ENCODE measurements at regions not wholly inside any gene's neighbourhood (a gene's known extent, or its start where the extent isn't known, plus 50 kb on each side); places are given as distances from the start of the nearest gene placed in this dataset.
"Not testable (repeated sequence)": the region's sequence is repeated elsewhere in the genome, so short reads cannot be mapped to it uniquely, and the experiment has no call there.

DNA sequence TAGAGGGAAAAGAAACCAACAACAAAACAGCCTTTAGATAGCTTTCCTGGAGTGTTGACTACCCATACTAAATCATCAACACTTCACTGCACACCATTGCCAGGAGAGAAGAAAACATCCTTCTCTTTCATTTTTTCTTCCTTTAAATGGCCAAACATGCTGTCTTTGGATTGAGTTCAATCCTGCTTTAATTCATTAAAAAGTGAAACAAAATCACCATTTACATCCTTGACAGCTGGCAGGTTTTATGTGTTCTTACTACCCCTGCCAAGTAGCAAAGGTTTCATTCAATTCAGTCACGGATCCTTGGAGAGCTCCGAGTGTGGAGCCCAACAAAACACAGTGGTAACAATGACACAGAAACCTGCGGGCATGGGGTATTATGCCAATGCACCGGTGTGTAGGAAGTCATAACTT is 568.3 kb downstream of the ANKRD50 start:
- no peak for DNase-seq

DNA sequence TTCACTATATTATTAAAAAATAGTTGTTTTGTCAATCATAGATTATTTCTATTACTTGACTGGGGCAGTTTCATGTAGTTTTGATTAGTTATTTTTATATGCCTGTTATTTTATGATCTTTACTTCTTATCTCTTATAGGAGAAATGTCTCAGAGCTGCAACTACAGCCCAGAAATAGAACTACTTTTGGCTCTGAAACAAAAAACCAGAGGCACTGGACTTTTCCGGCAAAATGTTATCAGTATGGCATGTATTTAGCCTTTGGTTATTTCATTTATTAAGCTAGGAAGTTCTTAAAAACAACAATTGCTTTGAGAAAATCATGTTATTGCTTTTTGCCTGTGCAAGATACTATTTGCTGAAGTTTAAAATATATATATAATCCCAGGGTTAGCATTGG is 566.5 kb downstream of the ANKRD50 start:
- DNase-seq, result no peak

GRCh38 chr4:124151031-124151430 is 561.5 kb downstream of the ANKRD50 start:
- no peak for DNase-seq

- no peak for DNase-seq
Measured at GRCh38 chr4:124152132-124152531, 560.4 kb downstream of the ANKRD50 start.

DNA sequence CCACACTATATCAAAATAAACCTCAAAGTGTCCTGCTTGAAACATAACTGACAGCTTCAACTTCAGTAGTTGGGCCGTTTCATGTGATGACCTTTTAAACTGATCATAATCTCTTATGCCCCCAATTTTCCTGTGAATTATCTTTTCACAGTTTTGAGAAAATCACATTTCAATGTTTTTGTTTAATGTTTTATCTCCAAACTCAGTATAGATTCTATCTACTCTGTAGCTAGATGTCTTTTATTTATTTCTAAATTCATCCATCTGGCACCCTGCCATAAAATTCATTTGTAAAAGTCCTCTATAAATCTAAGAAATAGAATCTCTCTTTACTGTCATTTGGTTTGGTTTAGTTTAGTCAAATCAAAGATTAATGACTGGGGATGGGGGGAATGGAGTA is 557.3 kb downstream of the ANKRD50 start:
- no peak for DNase-seq

GRCh38 chr4:124157396-124158083 is 555.0 kb downstream of the ANKRD50 start:
- DNase-seq, result no peak

- DNase-seq, result no peak
Measured at GRCh38 chr4:124163401-124163800, 549.1 kb downstream of the ANKRD50 start.

DNA sequence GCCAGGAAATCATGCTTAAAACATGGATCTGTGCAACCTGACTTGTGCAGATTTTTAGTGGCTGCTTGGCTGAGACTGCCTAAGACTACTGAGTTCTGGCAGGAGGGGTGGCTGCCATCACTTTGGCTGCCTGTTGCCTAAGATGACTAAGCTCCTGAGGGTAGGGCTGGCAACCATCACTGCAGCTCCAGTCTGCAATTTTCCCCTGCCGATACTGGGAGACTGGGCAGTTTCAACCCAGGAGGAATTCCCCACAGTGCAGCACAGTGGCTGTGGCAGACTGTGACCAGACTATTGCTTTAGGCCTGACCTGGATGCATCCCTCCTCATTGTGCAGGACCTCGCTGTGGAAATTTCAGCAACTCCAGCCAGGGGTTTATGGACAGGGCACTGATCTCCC is 544.9 kb downstream of the ANKRD50 start:
- no peak for DNase-seq

- DNase-seq, result not testable (repeated sequence)
Measured at GRCh38 chr4:124169524-124169923, 543.0 kb downstream of the ANKRD50 start.

DNA sequence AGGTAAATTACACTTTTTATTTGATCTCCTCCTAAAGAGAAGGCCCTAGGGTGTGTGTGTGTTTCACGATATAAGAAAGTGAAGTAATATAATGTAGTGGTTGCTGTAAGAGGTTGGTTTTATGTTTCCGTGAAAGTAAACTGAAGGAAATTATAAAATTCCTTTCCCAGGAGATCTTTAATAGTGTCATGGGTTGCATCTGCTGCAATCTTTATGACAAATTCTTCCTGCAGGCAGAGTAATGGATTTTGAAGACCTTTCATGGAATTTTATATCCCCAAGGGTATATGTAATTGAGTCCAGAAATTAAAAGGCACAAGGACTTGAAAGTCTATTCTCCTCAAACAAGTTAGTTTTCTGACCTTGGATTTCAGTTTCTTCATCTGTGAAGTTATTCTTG is 538.6 kb downstream of the ANKRD50 start:
- DNase-seq, result no peak

GRCh38 chr4:124177647-124178425 is 534.7 kb downstream of the ANKRD50 start:
- no peak for DNase-seq

- DNase-seq, result no peak
Measured at GRCh38 chr4:124178449-124179021, 534.0 kb downstream of the ANKRD50 start.

DNA sequence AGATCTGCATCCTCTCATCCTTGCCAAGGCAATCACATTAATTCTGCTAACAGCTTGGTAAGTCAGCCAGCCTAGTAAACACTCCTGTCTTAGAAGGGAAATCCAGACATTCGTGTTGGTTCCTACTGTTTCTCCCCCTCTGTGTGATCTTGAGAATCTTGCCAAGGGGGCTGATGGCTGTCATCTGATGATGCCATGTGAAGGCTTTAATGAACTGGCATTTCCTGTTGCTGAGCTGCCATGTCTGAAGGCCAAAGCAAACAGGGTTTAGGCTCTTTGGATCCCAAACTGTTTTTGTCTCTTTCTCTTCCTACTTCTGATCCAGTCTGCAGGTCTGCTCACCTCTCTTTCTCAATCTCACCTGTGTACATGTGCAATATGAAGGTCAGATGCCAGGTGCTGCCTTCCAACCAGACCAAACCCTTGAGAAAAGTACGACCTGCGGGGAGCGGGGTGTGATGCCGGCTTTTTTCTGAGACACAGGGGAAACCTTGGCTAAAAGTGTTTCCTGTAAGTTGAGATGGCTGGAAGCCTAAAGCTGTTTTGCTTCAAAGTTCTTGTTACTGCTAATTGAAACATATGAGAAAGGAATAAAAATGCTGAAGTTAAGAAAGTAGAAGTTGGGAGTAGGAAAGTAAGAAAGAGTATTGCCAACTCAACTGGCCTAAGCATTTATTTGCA is 532.9 kb downstream of the ANKRD50 start:
- no peak for DNase-seq

DNA sequence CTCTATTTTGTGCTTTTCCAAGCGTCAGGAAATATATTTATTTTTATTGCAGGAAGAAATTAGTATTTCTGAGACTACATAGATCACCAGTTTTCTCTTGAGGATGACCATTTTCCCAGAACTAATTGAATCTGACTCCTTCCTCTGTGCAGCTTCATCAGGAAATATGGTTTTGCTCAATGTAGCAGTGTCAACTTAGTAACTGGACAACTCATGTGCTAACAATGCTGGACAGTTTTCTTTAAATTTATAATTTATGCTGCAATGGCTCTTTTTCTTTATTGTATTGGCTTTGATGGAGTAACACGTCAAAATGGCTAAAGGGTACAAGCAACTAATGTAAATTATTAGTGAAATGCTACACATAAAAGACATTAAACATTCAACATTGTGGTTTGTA is 531.5 kb downstream of the ANKRD50 start:
- DNase-seq, result no peak

GRCh38 chr4:124183231-124183630 is 529.3 kb downstream of the ANKRD50 start:
- DNase-seq, result no peak

- DNase-seq, result no peak
Measured at GRCh38 chr4:124183926-124184325, 528.6 kb downstream of the ANKRD50 start.

DNA sequence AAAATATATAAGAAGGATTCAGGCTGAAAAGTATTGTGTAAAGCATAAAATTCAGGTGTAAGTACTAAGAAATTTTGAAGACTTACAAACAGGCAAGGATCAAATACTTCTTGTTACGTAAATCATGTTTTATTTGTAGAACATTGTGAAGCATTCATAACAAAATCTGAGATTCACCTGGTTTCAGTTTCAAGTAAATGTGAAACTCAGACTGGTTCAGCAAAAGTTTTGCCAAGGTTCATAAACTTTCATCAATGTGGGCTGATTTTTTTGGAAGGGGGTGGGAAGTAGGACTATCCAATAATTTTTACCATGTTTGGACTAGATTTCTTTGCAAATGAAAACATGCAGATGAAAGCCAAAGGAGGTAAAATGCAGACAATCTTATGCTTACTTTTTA is 527.7 kb downstream of the ANKRD50 start:
- DNase-seq, result no peak

DNA sequence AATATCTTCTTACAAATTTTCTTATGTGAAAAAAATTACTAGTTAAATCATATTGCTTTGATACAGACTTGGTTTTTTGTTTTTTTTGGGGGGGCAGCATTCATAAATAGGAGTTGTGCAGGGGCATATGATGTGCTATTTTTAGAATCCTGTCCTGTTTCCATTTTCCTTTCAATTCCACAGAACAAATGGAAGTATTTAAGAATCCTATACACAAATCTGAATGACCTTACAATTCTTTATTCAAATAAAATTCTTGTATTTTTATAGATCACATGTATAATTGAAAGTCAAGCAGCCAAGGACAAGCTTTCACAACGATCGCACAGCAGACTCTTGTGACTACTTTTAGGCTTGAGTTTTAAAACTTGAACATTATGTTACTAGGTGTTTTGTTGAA is 523.9 kb downstream of the ANKRD50 start:
- DNase-seq, result no peak

- DNase-seq, result no peak
Measured at GRCh38 chr4:124189545-124189944, 523.0 kb downstream of the ANKRD50 start.

- no peak for DNase-seq
Measured at GRCh38 chr4:124191329-124191728, 521.2 kb downstream of the ANKRD50 start.

GRCh38 chr4:124192544-124192943 is 520.0 kb downstream of the ANKRD50 start:
- DNase-seq, result no peak

- no peak for DNase-seq
Measured at GRCh38 chr4:124199185-124199584, 513.3 kb downstream of the ANKRD50 start.

DNA sequence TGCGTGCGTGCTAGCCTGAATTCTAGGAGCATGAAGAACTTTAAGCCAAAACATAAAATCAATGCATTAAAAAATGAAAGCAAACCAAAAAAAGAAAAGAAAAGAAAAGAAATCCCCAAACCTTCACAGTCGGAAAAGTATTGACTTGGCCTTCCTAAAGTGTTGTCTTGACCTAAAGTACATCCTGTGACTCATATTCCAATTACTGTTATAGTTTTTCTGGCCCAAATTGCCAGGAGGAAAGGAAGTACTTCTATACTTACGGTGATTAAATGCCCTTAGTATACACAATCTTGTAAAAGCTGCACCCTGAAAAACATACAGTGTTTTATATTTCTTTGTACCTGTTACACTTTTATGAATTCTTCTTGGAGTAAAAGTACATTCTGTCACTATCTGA is 512.8 kb downstream of the ANKRD50 start:
- no peak for DNase-seq

GRCh38 chr4:124201636-124202035 is 510.9 kb downstream of the ANKRD50 start:
- DNase-seq, result no peak
